UCSD-AML1 (cell line): ENCODE measurements at regions not wholly inside any gene's neighbourhood (a gene's known extent, or its start where the extent isn't known, plus 50 kb on each side); places are given as distances from the start of the nearest gene placed in this dataset.

Source experiments
- DNase-seq: peaks from one replicate; lab custom pipeline; 2025; ENCODE audit not compliant: unreplicated experiment; lab: John Stamatoyannopoulos, UW

GRCh38 chr11:70944636-70945035 lies 307.7 kb downstream of the SHANK2 start:
- DNase-seq, result no peak

- DNase-seq, result no peak
These were observed 304.0 kb downstream of the SHANK2 start for GRCh38 chr11:70948398-70948797.

GRCh38 chr11:70948855-70949531 lies 303.4 kb downstream of the SHANK2 start:
- DNase-seq, result no peak

- no peak for DNase-seq
These were observed 301.1 kb downstream of the SHANK2 start for GRCh38 chr11:70951139-70951804.

GRCh38 chr11:70952191-70952590 lies 300.2 kb downstream of the SHANK2 start:
- no peak for DNase-seq

GRCh38 chr11:70953720-70954119 lies 298.7 kb downstream of the SHANK2 start:
- DNase-seq, result no peak

- no peak for DNase-seq
These were observed 297.9 kb downstream of the SHANK2 start for GRCh38 chr11:70954471-70954870.
